ENCODE measurements at regions not wholly inside any gene's neighbourhood (a gene's known extent, or its start where the extent isn't known, plus 50 kb on each side); places are given as distances from the start of the nearest gene placed in this dataset.

DNA sequence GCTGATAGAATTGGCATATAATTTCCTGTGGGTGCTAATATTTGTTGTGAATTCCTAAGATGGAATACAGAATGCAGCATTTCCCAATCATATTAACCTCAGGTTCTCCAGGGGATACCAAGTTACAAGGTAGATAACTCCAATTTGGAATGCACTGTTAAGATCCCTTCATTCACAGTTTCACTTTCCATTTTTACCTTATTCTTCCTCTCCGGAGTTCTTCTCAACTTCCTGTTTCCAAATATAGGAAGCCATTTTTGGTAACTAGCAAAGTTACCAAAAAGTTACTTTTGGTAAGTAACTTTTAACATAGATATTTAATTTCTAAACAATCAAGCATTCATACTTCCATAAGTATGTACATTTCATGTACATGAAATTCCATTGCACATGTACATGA is 63.5 kb upstream of the PHACTR2 start:
- no peaks in the 10 kb centered on the region for H3K27me3 ChIP-seq (ENCODE audit: control insufficient read depth in 2 of 2, insufficient read depth in 2 of 2, low read length in 2 of 2)
- no peak overlapping the region for H3K4me3 ChIP-seq (replicated peaks in 1 of 3; ENCODE audit: insufficient read depth in 1 of 3, low read depth in 1 of 3, low read length in 3 of 3)
- no TSS peak for BruUV-seq (replicated peaks)
- POLR2A ChIA-PET: no interaction called here
- no peak overlapping the region for H3K9ac ChIP-seq (replicated peaks; ENCODE audit: extremely low read depth, insufficient read depth, low read length)
- H3K4me2 ChIP-seq (ENCODE audit: insufficient read depth, low read length): no peak overlapping the region
- TF ChIP-seq MYC (IDR thresholded peaks at IDR 0.05; ENCODE audit: low read depth, low read length) (no peak), FOS (IDR thresholded peaks at IDR 0.05; ENCODE audit: borderline replicate concordance, insufficient read depth, low read length) (no peak), POLR2AphosphoS5 (IDR thresholded peaks at IDR 0.05; ENCODE audit: insufficient read depth, low read depth, low read length) (no peak), POLR2A (IDR thresholded peaks at IDR 0.05; ENCODE audit: low read depth, low read length) (no peak), JUN (IDR thresholded peaks at IDR 0.05; ENCODE audit: borderline replicate concordance, insufficient read depth, insufficient read length, low read depth) (no peak), EZH2 (IDR thresholded peaks at IDR 0.05; ENCODE audit: borderline replicate concordance, low read depth, low read length, severe bottlenecking) (no peak), GATA2 (IDR thresholded peaks at IDR 0.05; ENCODE audit: insufficient read depth, insufficient read length, low read depth, low read length) (no peak)
- TF ChIP-seq, protein P1, sequence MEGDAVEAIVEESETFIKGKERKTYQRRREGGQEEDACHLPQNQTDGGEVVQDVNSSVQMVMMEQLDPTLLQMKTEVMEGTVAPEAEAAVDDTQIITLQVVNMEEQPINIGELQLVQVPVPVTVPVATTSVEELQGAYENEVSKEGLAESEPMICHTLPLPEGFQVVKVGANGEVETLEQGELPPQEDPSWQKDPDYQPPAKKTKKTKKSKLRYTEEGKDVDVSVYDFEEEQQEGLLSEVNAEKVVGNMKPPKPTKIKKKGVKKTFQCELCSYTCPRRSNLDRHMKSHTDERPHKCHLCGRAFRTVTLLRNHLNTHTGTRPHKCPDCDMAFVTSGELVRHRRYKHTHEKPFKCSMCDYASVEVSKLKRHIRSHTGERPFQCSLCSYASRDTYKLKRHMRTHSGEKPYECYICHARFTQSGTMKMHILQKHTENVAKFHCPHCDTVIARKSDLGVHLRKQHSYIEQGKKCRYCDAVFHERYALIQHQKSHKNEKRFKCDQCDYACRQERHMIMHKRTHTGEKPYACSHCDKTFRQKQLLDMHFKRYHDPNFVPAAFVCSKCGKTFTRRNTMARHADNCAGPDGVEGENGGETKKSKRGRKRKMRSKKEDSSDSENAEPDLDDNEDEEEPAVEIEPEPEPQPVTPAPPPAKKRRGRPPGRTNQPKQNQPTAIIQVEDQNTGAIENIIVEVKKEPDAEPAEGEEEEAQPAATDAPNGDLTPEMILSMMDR (IDR thresholded peaks at IDR 0.05; ENCODE audit: extremely low read depth in 1 of 2, insufficient read depth in 1 of 2, low read depth in 1 of 2, low read length in 2 of 2): no peak
- TF ChIP-seq, protein P2, sequence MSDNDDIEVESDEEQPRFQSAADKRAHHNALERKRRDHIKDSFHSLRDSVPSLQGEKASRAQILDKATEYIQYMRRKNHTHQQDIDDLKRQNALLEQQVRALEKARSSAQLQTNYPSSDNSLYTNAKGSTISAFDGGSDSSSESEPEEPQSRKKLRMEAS (IDR thresholded peaks at IDR 0.05; ENCODE audit: insufficient read depth, insufficient read length): no peak
- H3K9me1 ChIP-seq (replicated peaks; ENCODE audit: control insufficient read depth, extremely low read depth, insufficient read depth, low read length): no peaks in the 10 kb centered on the region
- dilution Hi-C loops (cut with MboI; ENCODE audit: extremely low pct_ligation_motif_present, low sequenced_read_pairs): no loop called here
- H3K4me1 ChIP-seq (ENCODE audit: control insufficient read depth, extremely low read depth, insufficient read depth, low read length): no peaks in the 10 kb centered on the region
- FAIRE-seq: no peak
- H3K36me3 ChIP-seq (ENCODE audit: control insufficient read depth in 2 of 2, extremely low read depth in 1 of 2, insufficient read depth in 2 of 2, low read length in 2 of 2): no peaks in the 10 kb centered on the region
- CTCF ChIA-PET: no interaction called here
- no peak overlapping the region for H3K27ac ChIP-seq (ENCODE audit: insufficient read depth, low read depth, low read length)
- no peaks in the 10 kb centered on the region for H4K20me1 ChIP-seq (replicated peaks; ENCODE audit: control insufficient read depth, extremely low read depth, insufficient read depth, low read length)
- no peak overlapping the region for H2AFZ ChIP-seq (ENCODE audit: low read depth, low read length)
- no peaks in the 10 kb centered on the region for H3K9me3 ChIP-seq (replicated peaks; ENCODE audit: control insufficient read depth, insufficient read depth, low read length)
- no peaks in the 10 kb centered on the region for H3K79me2 ChIP-seq (ENCODE audit: control insufficient read depth, insufficient read depth, low read length)
- no peak for DNase-seq (ENCODE audit: low read depth, low spot score)
- intact Hi-C loops (cut with micrococcal nuclease): no loop called here

All from endothelial cell of umbilical vein (primary cell).